Endothelial cell (in vitro differentiated cells): ENCODE measurements at regions not wholly inside any gene's neighbourhood (a gene's known extent, or its start where the extent isn't known, plus 50 kb on each side); places are given as distances from the start of the nearest gene placed in this dataset.

ENCODE experiments used
- DNase-seq: peaks from one replicate; pipeline ENCODE4 v3.0.0; 2021; ENCODE audit warnings: low spot score
- H3K27ac Mint-ChIP-seq: one replicate; pipeline ENCODE4 v1.8.0; 2021; ENCODE audit warnings: mixed read lengths, inconsistent platforms; ENCODE audit not compliant: unreplicated experiment
- H3K27me3 Mint-ChIP-seq: one replicate; pipeline ENCODE4 v1.8.0; 2021; ENCODE audit warnings: mild to moderate bottlenecking, moderate library complexity, mixed read lengths, inconsistent platforms; ENCODE audit not compliant: unreplicated experiment
- H3K36me3 Mint-ChIP-seq: one replicate; pipeline ENCODE4 v1.8.0; 2021; ENCODE audit warnings: mild to moderate bottlenecking, low read depth, mixed read lengths, inconsistent platforms; ENCODE audit not compliant: unreplicated experiment
- H3K4me1 Mint-ChIP-seq: one replicate; pipeline ENCODE4 v1.8.0; 2021; ENCODE audit warnings: mild to moderate bottlenecking, mixed read lengths, inconsistent platforms; ENCODE audit not compliant: unreplicated experiment
- H3K4me3 Mint-ChIP-seq: one replicate; pipeline ENCODE4 v1.8.0; 2021; ENCODE audit warnings: mild to moderate bottlenecking, mixed read lengths, inconsistent platforms; ENCODE audit not compliant: unreplicated experiment
- H3K9me3 Mint-ChIP-seq: one replicate; pipeline ENCODE4 v1.8.0; 2021; ENCODE audit warnings: mixed read lengths, inconsistent platforms; ENCODE audit not compliant: unreplicated experiment
- TF ChIP-seq, protein P1 (sequence below): fragments of 200-600 bp; sonication (generic); IDR thresholded peaks from one replicate; pipeline ENCODE4 v1.5.0; 2021; ENCODE audit warnings: antibody characterized with exemption; ENCODE audit not compliant: unreplicated experiment

DNA sequence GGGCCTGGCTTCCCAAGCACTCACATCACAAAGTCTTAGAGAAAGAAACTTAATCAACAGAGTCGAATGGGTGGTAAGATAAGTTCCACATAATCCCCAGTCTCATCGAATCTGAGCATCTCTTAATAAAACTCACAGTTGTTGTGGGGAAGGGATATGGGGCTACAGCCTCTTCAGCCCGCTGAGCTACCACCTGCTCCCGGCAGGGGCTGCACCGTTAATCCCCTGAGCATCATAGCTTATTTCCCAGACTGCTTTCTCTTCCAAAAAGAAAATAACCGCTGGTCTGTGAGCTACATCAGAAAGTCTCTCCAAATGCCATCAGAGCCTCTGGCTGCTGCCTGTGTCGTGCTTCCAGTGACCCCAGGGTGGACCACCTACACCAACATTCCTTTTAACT lies 139.4 kb upstream of the CELF4 start:
- Mint-ChIP-seq H3K9me3 (no peaks in the 10 kb centered on the region), H3K4me1 (peaks cover 9% of the 10 kb centered on the region), H3K27me3 (peaks cover 1% of the 10 kb centered on the region), H3K4me3 (no peak overlapping the region), H3K27ac (no peak overlapping the region), H3K36me3 (no peaks in the 10 kb centered on the region)
- no peak for DNase-seq
- TF ChIP-seq, protein P1, sequence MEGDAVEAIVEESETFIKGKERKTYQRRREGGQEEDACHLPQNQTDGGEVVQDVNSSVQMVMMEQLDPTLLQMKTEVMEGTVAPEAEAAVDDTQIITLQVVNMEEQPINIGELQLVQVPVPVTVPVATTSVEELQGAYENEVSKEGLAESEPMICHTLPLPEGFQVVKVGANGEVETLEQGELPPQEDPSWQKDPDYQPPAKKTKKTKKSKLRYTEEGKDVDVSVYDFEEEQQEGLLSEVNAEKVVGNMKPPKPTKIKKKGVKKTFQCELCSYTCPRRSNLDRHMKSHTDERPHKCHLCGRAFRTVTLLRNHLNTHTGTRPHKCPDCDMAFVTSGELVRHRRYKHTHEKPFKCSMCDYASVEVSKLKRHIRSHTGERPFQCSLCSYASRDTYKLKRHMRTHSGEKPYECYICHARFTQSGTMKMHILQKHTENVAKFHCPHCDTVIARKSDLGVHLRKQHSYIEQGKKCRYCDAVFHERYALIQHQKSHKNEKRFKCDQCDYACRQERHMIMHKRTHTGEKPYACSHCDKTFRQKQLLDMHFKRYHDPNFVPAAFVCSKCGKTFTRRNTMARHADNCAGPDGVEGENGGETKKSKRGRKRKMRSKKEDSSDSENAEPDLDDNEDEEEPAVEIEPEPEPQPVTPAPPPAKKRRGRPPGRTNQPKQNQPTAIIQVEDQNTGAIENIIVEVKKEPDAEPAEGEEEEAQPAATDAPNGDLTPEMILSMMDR: no peak

DNA sequence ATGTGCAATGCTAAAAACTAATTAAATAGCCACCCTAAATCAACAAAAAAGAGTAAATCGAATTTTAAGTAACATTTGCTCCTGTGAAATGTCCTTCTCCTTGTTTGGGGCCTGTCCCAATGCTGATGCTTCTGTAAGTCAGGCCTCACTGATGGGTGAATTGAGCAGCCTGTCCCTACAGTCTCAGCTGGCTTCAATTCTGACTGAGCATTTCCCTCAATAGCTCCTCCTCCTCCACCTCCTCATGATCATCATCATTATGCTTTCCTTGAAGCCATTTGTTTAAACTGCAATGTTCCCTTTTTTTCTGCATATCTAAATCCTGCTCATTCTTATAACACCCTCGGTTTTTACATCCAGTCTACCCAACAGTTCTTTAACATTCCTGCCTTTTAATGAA lies 137.2 kb upstream of the CELF4 start:
- peaks cover 9% of the 10 kb centered on the region for H3K4me1 Mint-ChIP-seq
- no peak for DNase-seq
- H3K27ac Mint-ChIP-seq: no peak overlapping the region
- H3K36me3 Mint-ChIP-seq: no peaks in the 10 kb centered on the region
- H3K9me3 Mint-ChIP-seq: no peaks in the 10 kb centered on the region
- TF ChIP-seq, protein P1: no peak
- peaks cover 5% of the 10 kb centered on the region for H3K27me3 Mint-ChIP-seq
- H3K4me3 Mint-ChIP-seq: no peak overlapping the region

DNA sequence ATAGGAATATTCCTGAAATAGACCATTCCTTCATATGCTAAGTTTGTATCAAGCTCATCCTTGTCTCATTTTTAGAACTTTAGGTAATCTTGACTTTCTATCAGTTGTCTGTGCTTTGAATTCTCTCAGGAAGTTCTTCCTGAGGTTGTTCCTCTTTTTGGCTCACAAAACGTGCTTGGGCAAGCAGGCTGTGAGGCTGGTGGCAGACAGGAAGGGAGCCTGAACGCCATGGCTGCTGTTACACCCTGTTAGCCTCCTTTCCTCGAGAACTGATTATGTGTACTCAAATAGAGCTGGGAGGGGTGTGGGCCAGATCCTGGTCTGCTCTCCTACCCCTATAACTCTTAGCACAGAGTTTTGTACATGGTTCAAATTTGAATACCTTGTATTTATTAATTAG lies 136.4 kb upstream of the CELF4 start:
- H3K27me3 Mint-ChIP-seq: peaks cover 5% of the 10 kb centered on the region
- no peaks in the 10 kb centered on the region for H3K36me3 Mint-ChIP-seq
- H3K4me3 Mint-ChIP-seq: no peak overlapping the region
- TF ChIP-seq, protein P1: no peak
- no peaks in the 10 kb centered on the region for H3K9me3 Mint-ChIP-seq
- no peak overlapping the region for H3K27ac Mint-ChIP-seq
- H3K4me1 Mint-ChIP-seq: peaks cover 9% of the 10 kb centered on the region
- DNase-seq: no peak

DNA sequence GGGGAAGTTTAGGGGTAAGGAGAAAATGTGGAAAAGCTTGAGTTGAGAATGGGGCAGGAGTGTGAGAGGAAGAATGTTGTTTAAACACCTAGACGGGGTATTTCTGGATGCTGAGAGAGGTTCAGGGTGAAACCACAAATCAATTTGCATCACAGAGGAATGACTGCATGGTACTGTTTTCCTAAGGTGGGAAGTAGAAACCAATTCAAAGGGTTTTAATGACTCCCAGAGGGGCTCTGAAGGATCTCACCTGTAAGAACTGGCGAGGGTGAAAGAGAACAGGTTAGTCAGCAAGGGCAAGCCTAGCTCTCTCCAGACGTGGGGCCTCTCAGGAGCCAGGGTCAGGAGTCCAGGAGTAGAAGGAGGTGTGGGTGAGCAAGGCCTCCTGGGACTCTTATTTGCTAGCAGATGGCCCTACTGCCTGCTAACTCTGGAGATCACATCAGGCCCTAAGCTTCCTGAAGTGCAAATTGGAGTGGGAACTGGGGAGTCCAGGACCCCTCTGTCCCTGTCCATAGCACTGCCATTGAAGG lies 133.0 kb upstream of the CELF4 start:
- Mint-ChIP-seq H3K9me3 (no peaks in the 10 kb centered on the region), H3K4me1 (peaks cover 9% of the 10 kb centered on the region), H3K4me3 (no peak overlapping the region), H3K27me3 (peaks cover 5% of the 10 kb centered on the region), H3K27ac (no peak overlapping the region), H3K36me3 (no peaks in the 10 kb centered on the region)
- TF ChIP-seq, protein P1: no peak
- DNase-seq: no peak

DNA sequence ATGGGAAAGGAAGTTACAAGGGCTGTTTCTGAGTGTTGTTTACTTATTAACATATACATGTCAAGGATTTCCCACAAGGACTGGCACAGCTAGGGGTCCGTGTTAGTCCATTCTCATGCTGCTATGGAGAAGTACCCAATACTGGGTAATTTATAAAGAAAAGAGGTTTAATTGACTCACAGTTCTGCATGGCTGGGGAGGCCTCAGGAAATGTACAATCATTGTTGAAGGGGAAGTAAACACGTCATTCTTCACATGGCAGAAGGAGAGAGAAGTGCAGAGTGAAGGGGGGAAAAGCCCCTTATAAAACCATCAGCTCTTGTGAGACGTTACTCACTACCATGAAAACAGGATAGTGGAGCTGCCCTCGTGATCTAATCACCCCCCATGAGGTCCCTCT lies 128.9 kb upstream of the CELF4 start:
- H3K4me1 Mint-ChIP-seq: peaks cover 6% of the 10 kb centered on the region
- H3K4me3 Mint-ChIP-seq: no peak overlapping the region
- H3K9me3 Mint-ChIP-seq: no peaks in the 10 kb centered on the region
- H3K27me3 Mint-ChIP-seq: no peaks in the 10 kb centered on the region
- no peak overlapping the region for H3K27ac Mint-ChIP-seq
- TF ChIP-seq, protein P1: no peak
- DNase-seq: no peak
- H3K36me3 Mint-ChIP-seq: no peaks in the 10 kb centered on the region
